H9 (cell line): ENCODE measurements at regions not wholly inside any gene's neighbourhood (a gene's known extent, or its start where the extent isn't known, plus 50 kb on each side); places are given as distances from the start of the nearest gene placed in this dataset.

Experiments
- DNase-seq: peaks from one replicate; pipeline ENCODE4 v3.0.0-alpha.2; 2017
- H2AFZ ChIP-seq: one replicate; pipeline ENCODE4 v1.6.1; 2013; ENCODE audit warnings: mild to moderate bottlenecking, low read length, control low read depth, moderate library complexity
- H2AK5ac ChIP-seq: 2 replicates; pipeline ENCODE4 v1.6.1; 2013; ENCODE audit warnings: low read length, control low read depth, mixed read lengths; ENCODE audit not compliant: insufficient read length
- H2BK120ac ChIP-seq: one replicate; pipeline ENCODE4 v1.6.1; 2013; ENCODE audit warnings: low read depth, mild to moderate bottlenecking, low read length, control low read depth, inconsistent platforms; ENCODE audit not compliant: poor library complexity, severe bottlenecking
- H2BK12ac ChIP-seq: 2 replicates; pipeline ENCODE4 v1.6.1; 2013; ENCODE audit warnings: low read length, control low read depth, mixed read lengths, low read depth; ENCODE audit not compliant: insufficient read length
- H2BK15ac ChIP-seq: 2 replicates; pipeline ENCODE4 v1.6.1; 2013; ENCODE audit warnings: low read depth, low read length, control low read depth
- H2BK20ac ChIP-seq: one replicate; pipeline ENCODE4 v1.6.1; 2013; ENCODE audit warnings: low read depth, mild to moderate bottlenecking, low read length, control low read depth, inconsistent platforms; ENCODE audit not compliant: poor library complexity, severe bottlenecking
- H2BK5ac ChIP-seq: 2 replicates; pipeline ENCODE4 v1.6.1; 2013; ENCODE audit warnings: low read length, control low read depth, mixed read lengths; ENCODE audit not compliant: insufficient read length
- H3K14ac ChIP-seq: 2 replicates; pipeline ENCODE4 v1.6.1; 2013; ENCODE audit warnings: low read length, control low read depth; ENCODE audit not compliant: insufficient read depth
- H3K18ac ChIP-seq: 2 replicates; pipeline ENCODE4 v1.6.1; 2013; ENCODE audit warnings: low read depth, mild to moderate bottlenecking, mixed read lengths, low read length, control low read depth; ENCODE audit not compliant: insufficient read length
- H3K23ac ChIP-seq: 2 replicates; pipeline ENCODE4 v1.6.1; 2013; ENCODE audit warnings: low read length, control low read depth, mixed read lengths, low read depth; ENCODE audit not compliant: insufficient read length
- H3K23me2 ChIP-seq: 2 replicates; pipeline ENCODE4 v1.6.1; 2013; ENCODE audit warnings: low read depth, mild to moderate bottlenecking, mixed read lengths, low read length, control low read depth; ENCODE audit not compliant: insufficient read length, poor library complexity, severe bottlenecking
- H3K27ac ChIP-seq: 2 replicates; pipeline ENCODE4 v1.5.1; 2013; ENCODE audit warnings: low read length, control low read depth, mixed read lengths, low read depth; ENCODE audit not compliant: insufficient read length
- H3K27me3 ChIP-seq: 2 replicates; pipeline ENCODE4 v1.6.1; 2013; ENCODE audit warnings: low read length, control low read depth, inconsistent platforms; ENCODE audit not compliant: insufficient read depth
- H3K4ac ChIP-seq: 2 replicates; pipeline ENCODE4 v1.6.1; 2013; ENCODE audit warnings: low read depth, mild to moderate bottlenecking, control low read depth, inconsistent platforms, low read length, moderate library complexity
- H3K4me1 ChIP-seq: 2 replicates; pipeline ENCODE4 v1.6.1; 2013; ENCODE audit warnings: low read length, control low read depth, inconsistent platforms; ENCODE audit not compliant: insufficient read depth
- H3K4me2 ChIP-seq: 2 replicates; pipeline ENCODE4 v1.6.1; 2013; ENCODE audit warnings: low read length, control low read depth, mixed read lengths; ENCODE audit not compliant: insufficient read length, insufficient read depth
- H3K56ac ChIP-seq: 2 replicates; pipeline ENCODE4 v1.6.1; 2013; ENCODE audit warnings: low read depth, mild to moderate bottlenecking, mixed read lengths, low read length, control low read depth; ENCODE audit not compliant: insufficient read length
- H3K79me1 ChIP-seq: 2 replicates; pipeline ENCODE4 v1.6.1; 2013; ENCODE audit warnings: low read depth, mild to moderate bottlenecking, moderate library complexity, low read length, control low read depth, inconsistent platforms; ENCODE audit not compliant: insufficient read depth, poor library complexity, severe bottlenecking
- H3K79me2 ChIP-seq: 2 replicates; pipeline ENCODE4 v1.6.1; 2013; ENCODE audit warnings: low read length, control low read depth, inconsistent platforms; ENCODE audit not compliant: insufficient read depth
- H3K9ac ChIP-seq: 2 replicates; pipeline ENCODE4 v1.6.1; 2013; ENCODE audit warnings: low read length, control low read depth, mixed read lengths; ENCODE audit not compliant: insufficient read length; ENCODE audit errors: extremely low read depth
- H3K9me3 ChIP-seq: one replicate; pipeline ENCODE4 v1.6.1; 2013; ENCODE audit warnings: low read depth, low read length, inconsistent platforms; ENCODE audit not compliant: control insufficient read depth
- H3T11ph ChIP-seq: one replicate; pipeline ENCODE4 v1.6.1; 2013; ENCODE audit warnings: mild to moderate bottlenecking, low read length, control low read depth, inconsistent platforms
- H4K20me1 ChIP-seq: one replicate; pipeline ENCODE4 v1.6.1; 2013; ENCODE audit not compliant: control insufficient read depth, insufficient read length, insufficient read depth
- H4K5ac ChIP-seq: 2 replicates; pipeline ENCODE4 v1.6.1; 2013; ENCODE audit warnings: low read depth, mild to moderate bottlenecking, mixed read lengths, low read length, control low read depth; ENCODE audit not compliant: insufficient read length
- H4K8ac ChIP-seq: replicated peaks from 2 replicates; pipeline ENCODE4 v1.6.1; 2013; ENCODE audit warnings: low read length, control low read depth, mixed read lengths, low read depth; ENCODE audit not compliant: insufficient read length
- H4K91ac ChIP-seq: 2 replicates; pipeline ENCODE4 v1.6.1; 2013; ENCODE audit warnings: low read depth, mild to moderate bottlenecking, moderate library complexity, mixed read lengths, low read length, control low read depth; ENCODE audit not compliant: insufficient read length
- H3K27ac Mint-ChIP-seq, 3 experiments: 2 replicates in 2 of 3; 3 replicates in 1 of 3; pipeline ENCODE4 v1.8.0; 2020 to 2021; ENCODE audit warnings: mixed read lengths in 3 of 3, mild to moderate bottlenecking in 1 of 3, moderate library complexity in 1 of 3
- H3K27me3 Mint-ChIP-seq: 2 replicates; pipeline ENCODE4 v1.8.0; 2021; ENCODE audit warnings: low read depth, mild to moderate bottlenecking, moderate library complexity, mixed read lengths
- H3K36me3 Mint-ChIP-seq, 3 experiments: 2 replicates in 2 of 3; 3 replicates in 1 of 3; pipeline ENCODE4 v1.8.0; 2020 to 2021; ENCODE audit warnings: low read depth in 3 of 3, mixed read lengths in 3 of 3; ENCODE audit not compliant: insufficient read depth in 1 of 3
- H3K4me1 Mint-ChIP-seq, 2 experiments: 2 replicates each; pipeline ENCODE4 v1.8.0; 2020; ENCODE audit warnings: mixed read lengths in 2 of 2
- H3K4me3 Mint-ChIP-seq, 2 experiments: 2 replicates in 1 of 2; 3 replicates in 1 of 2; pipeline ENCODE4 v1.8.0; 2020 to 2021; ENCODE audit warnings: mild to moderate bottlenecking in 2 of 2, mixed read lengths in 2 of 2, moderate library complexity in 1 of 2
- H3K9me3 Mint-ChIP-seq, 2 experiments: 2 replicates in 1 of 2; 3 replicates in 1 of 2; pipeline ENCODE4 v1.8.0; 2020; ENCODE audit warnings: mild to moderate bottlenecking in 2 of 2, mixed read lengths in 2 of 2, moderate library complexity in 1 of 2
- CTCF ChIP-seq: fragments of 200-600 bp; sonication (generic); conservative IDR thresholded peaks from 3 replicates; pipeline ENCODE4 v1.8.0; 2021; ENCODE audit warnings: antibody characterized with exemption, mild to moderate bottlenecking
- whole genome bisulfite sequencing: extraction: QIAGEN DNeasy Blood & Tissue Kit; methylation state at CpG from one replicate; pipeline ENCODE4 v1.1.7; 2013; ENCODE audit warnings: missing lambda C conversion rate, low lambda C conversion rate, mixed read lengths; ENCODE audit not compliant: insufficient read length; ENCODE audit errors: extremely low coverage; 5-methylcytosine and 5-hydroxymethylcytosine counted together

GRCh38 chr6:103872233-103872632 is 987.5 kb downstream of the HACE1 start:
- no peaks in the 10 kb centered on the region for H3K36me3 Mint-ChIP-seq
- H3K9me3 ChIP-seq: no peaks in the 10 kb centered on the region
- H3K4me1 Mint-ChIP-seq: peaks cover 33 to 36% of the 10 kb centered on the region in 2 experiments
- no CpG with 5 or more reads among the region's 2 CpGs for WGBS
- DNase-seq: no peak
- H3K23ac ChIP-seq: no peak overlapping the region
- no peak overlapping the region for H4K91ac ChIP-seq
- no peak overlapping the region for H2BK5ac ChIP-seq
- H2AFZ ChIP-seq: no peak overlapping the region
- no peak overlapping the region for H3K4me2 ChIP-seq
- no peaks in the 10 kb centered on the region for H3K79me2 ChIP-seq
- no peak overlapping the region for H3K18ac ChIP-seq
- H3K9ac ChIP-seq: no peak overlapping the region
- no peaks in the 10 kb centered on the region for H3K27me3 ChIP-seq
- no peaks in the 10 kb centered on the region for H3K79me1 ChIP-seq
- H4K5ac ChIP-seq: no peak overlapping the region
- H3K27ac Mint-ChIP-seq: no peak overlapping the region; a peak in 1 of 7 replicates
- H3K14ac ChIP-seq: no peak overlapping the region
- H4K20me1 ChIP-seq: no peaks in the 10 kb centered on the region
- TF ChIP-seq CTCF: no peak
- H3K27ac ChIP-seq: no peak overlapping the region
- peaks cover 0 to 3% of the 10 kb centered on the region in 2 experiments; a peak in 1 of 5 replicates for H3K9me3 Mint-ChIP-seq
- no peak overlapping the region for H2BK120ac ChIP-seq
- H3K27me3 Mint-ChIP-seq: no peaks in the 10 kb centered on the region
- no peak overlapping the region for H2BK12ac ChIP-seq
- no peak overlapping the region for H3K56ac ChIP-seq
- no peak overlapping the region for H2AK5ac ChIP-seq
- H2BK20ac ChIP-seq: peak overlapping the region; percentile 60
- no peak overlapping the region for H4K8ac ChIP-seq
- no peak overlapping the region for H3K4ac ChIP-seq
- no peaks in the 10 kb centered on the region for H3K4me1 ChIP-seq
- H3K4me3 Mint-ChIP-seq: no peak overlapping the region
- H2BK15ac ChIP-seq: no peak overlapping the region
- H3K23me2 ChIP-seq: no peaks in the 10 kb centered on the region
- peak overlapping the region; percentile 82 for H3T11ph ChIP-seq
